T47D (cell line): ENCODE measurements at regions not wholly inside any gene's neighbourhood (a gene's known extent, or its start where the extent isn't known, plus 50 kb on each side); places are given as distances from the start of the nearest gene placed in this dataset.
A peak's percentile ranks its signal among the peaks of the same experiment; 100 is the strongest.

Source experiments
- DNase-seq, 2 experiments: peaks; one replicate each; pipeline versions ENCODE4 v3.0.0 to v3.0.0-alpha.2; 2011 to 2012; ENCODE audit warnings: low read depth in 1 of 2, low spot score in 1 of 2
- JUND ChIP-seq: IDR thresholded peaks from 2 replicates; pipeline ENCODE4 v1.6.1; 2012; ENCODE audit warnings: low read depth
- in situ Hi-C: cut with HindIII; loops from 2 replicates; pipeline ENCODE4 v1.10.0; 2016; ENCODE audit warnings: low sequenced_read_pairs, low pct_unique_long_range_greater_than_20kb

DNA sequence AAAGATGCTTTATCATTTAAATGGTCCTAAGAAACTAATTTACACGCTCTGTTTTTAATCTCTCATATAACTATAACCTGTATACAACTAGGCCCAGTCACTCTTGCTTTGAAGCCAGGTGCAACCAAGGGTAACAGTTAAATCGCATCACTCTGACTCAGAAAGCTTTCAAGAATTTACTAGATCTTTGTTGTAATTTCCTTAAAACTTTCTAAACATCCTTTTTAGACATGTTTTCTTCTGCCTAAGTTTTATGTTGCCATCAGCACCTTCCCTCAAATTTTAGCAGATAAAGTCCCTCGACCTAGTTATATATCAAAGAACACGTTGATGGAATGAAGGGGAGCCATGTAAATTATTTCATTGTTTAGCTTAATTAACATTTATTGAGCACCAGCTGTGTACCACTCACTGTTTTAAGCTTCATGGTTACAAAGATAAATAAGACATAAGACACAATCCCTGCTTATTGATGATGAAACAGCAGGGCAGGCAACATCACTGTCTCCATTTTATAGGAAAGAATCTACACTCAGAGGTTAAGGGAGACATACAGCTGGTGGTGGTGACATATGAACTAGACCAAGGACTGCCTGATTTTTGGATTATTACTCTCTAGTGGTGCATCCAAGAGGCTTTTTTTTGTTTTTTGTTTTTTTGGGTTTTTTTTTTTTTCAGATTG, 101.0 kb downstream of the CD200R1L start:
- TF ChIP-seq JUND: no peak
- no peak for DNase-seq

GRCh38 chr3:112744825-112745566, 101.7 kb downstream of the CD200R1L start:
- in situ Hi-C loops: no loop called here
- DNase-seq: no peak
- TF ChIP-seq JUND: no peak

More for the DNA sequence above, 101.0 kb downstream of the CD200R1L start:
- in situ Hi-C loops: no loop called here

DNA sequence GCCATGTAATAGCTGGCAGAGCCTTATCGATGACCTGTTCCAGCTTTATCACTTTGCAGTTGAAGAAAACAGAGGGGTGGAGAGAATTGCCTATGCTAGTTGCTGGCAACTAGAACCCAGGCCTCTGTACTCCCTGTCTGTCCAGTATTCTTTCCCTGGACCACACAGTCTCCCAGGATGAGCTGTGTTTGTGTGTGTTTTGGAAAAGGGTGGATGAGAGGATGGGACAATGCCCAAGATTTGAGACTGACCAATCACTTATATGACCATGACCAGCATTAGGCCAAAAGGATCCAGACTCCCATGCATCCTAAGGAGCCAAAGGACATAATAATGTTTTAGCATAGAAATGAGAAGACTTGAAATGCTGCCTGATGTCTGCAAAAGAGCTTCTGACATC, 102.6 kb downstream of the CD200R1L start:
- no peak for DNase-seq
- in situ Hi-C loops: no loop called here
- TF ChIP-seq JUND: no peak

GRCh38 chr3:112742934-112743333, 102.0 kb upstream of the CCDC80 start:
- no peak for DNase-seq
- in situ Hi-C loops: no loop called here
- no peak for TF ChIP-seq JUND

DNA sequence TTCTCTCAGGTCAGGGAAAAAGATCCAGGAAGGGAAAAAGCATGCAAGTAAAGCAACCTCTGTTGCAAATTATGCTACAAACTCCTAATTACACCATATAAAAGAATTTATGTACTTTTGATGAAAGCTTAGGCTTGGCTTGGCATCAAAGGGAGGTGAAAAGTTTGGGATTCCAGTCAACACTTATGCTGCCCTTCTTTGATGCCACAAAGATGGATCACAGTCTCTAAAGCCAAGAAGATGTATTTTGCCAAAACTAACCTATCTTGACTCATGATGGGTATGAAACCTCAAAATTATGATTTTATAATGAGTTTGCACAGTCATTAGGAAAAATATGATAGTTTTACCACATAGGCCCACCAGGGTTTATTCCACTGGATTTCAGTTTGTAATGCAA, 101.0 kb upstream of the CCDC80 start:
- TF ChIP-seq JUND: no peak
- in situ Hi-C loops: no loop called here
- DNase-seq: no peak

- DNase-seq: no peak
- no peak for TF ChIP-seq JUND
- in situ Hi-C loops: no loop called here
Observed at GRCh38 chr3:112740835-112741234, 99.9 kb upstream of the CCDC80 start.

DNA sequence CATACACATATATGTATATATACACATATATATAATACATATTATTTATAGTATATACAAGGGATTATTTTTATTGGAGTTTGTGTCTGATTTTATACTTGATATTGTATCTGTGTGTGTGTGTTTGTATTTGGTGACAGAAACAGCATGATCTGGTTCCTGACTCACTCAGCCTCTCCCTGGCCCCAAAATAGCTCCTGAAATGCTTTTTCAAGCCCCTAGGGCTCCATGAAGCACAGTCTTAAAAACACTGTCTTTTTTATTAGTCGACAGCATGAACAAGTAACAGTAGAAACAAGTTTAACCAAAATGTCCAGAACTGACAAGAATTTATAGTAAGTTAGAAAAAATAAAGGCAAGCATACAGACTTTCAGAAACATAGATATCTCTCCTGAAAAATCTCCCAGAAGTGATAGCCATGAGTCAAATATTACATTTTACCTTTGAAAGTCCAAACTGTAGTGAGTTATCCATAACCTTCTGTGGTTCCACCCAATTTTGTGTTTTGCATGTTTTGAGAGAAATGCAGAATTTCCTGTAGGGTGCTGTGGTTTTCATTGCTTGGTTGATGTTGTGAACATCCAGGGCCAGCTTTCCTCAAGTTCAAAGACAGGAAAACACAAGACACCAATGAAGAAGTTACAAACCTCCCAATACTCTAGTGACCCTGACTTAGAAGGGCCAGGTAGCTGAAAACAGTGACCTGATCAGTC, 98.5 kb upstream of the CCDC80 start:
- TF ChIP-seq JUND: no peak
- in situ Hi-C loops: no loop called here
- DNase-seq: no peak

DNA sequence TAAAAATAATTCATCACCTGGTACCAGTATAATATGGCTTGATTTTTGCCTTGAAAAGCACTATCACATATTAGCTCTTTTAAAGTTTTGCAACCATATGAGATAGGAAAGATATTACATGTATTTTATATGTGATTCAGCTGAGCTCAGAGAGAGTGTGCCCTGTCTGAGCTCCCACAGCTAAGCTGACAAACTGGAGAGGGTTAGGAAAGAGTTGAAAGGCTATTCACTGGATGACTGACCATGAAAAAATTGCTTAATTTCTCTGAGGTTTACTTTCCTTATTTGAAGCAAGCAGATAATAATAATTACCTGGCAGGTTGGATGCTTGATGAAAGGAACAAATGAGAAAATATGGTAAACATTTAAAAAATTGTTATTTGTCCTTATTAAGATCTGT, 97.4 kb upstream of the CCDC80 start:
- in situ Hi-C loops: no loop called here
- no peak for DNase-seq

GRCh38 chr3:112736805-112737566, 96.0 kb upstream of the CCDC80 start:
- no peak for TF ChIP-seq JUND
- no peak for DNase-seq
- in situ Hi-C loops: no loop called here

More for the DNA sequence above, 97.4 kb upstream of the CCDC80 start:
- no peak for TF ChIP-seq JUND

- no peak for DNase-seq
- in situ Hi-C loops: no loop called here
- no peak for TF ChIP-seq JUND
Observed at GRCh38 chr3:112736386-112736785, 95.4 kb upstream of the CCDC80 start.

DNA sequence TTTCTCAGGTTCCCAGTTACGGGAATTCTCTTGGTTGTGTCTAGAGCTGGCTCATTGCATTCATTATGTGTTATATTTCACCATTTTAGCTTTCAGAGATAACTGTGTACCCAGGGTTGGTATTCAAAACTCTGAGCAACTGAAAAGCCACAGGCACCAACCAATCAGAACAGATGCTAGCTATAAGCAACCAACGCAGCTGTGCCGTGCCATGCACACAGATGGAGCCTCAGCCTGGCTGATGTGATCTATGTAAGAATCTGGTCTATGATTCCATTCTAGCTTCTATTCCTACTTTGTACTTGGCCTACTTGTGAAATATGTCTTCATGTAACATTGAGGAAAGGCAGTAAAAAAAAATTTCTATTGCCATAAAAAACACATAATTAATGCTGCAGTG, 95.0 kb upstream of the CCDC80 start:
- in situ Hi-C loops: no loop called here
- no peak for TF ChIP-seq JUND
- no peak for DNase-seq

GRCh38 chr3:112734736-112735350, 93.9 kb upstream of the CCDC80 start:
- in situ Hi-C loops: no loop called here
- TF ChIP-seq JUND: no peak
- DNase-seq: peak in 1 of 2 experiments; percentile 75
